BLaER1 (cell line): ENCODE measurements at regions not wholly inside any gene's neighbourhood (a gene's known extent, or its start where the extent isn't known, plus 50 kb on each side); places are given as distances from the start of the nearest gene placed in this dataset.

Experiments
- H3K27ac ChIP-seq: shearing (Covaris generic); formaldehyde crosslinking; 2 replicates; pipeline ENCODE4 v1.8.1; 2022
- H3K27me3 ChIP-seq: shearing (Covaris generic); formaldehyde crosslinking; 2 replicates; pipeline ENCODE4 v1.8.1; 2022
- H3K36me3 ChIP-seq: shearing (Covaris generic); formaldehyde crosslinking; 2 replicates; pipeline ENCODE4 v1.8.1; 2022
- H3K4me1 ChIP-seq: shearing (Covaris generic); formaldehyde crosslinking; 2 replicates; pipeline ENCODE4 v1.8.1; 2022
- H3K4me2 ChIP-seq: shearing (Covaris generic); formaldehyde crosslinking; 2 replicates; pipeline ENCODE4 v1.8.1; 2022
- H3K4me3 ChIP-seq: shearing (Covaris generic); formaldehyde crosslinking; 2 replicates; pipeline ENCODE4 v1.8.1; 2022
- H3K9ac ChIP-seq: shearing (Covaris generic); formaldehyde crosslinking; 2 replicates; pipeline ENCODE4 v1.8.1; 2022
- H3K9me3 ChIP-seq: shearing (Covaris generic); formaldehyde crosslinking; 2 replicates; pipeline ENCODE4 v1.8.1; 2022
- H4K20me1 ChIP-seq: shearing (Covaris generic); formaldehyde crosslinking; 2 replicates; pipeline ENCODE4 v1.8.1; 2022
- Cebpa-rat ChIP-seq: shearing (Covaris generic); IDR thresholded peaks from 2 replicates; pipeline ENCODE4 v1.8.1; 2022

- H3K36me3 ChIP-seq: no peaks in the 10 kb centered on the region
- no peaks in the 10 kb centered on the region for H4K20me1 ChIP-seq
- H3K4me3 ChIP-seq: no peak overlapping the region
- H3K9ac ChIP-seq: no peak overlapping the region
- TF ChIP-seq Cebpa-rat: no peak
- H3K4me2 ChIP-seq: no peak overlapping the region
- H3K4me1 ChIP-seq: no peaks in the 10 kb centered on the region
- H3K9me3 ChIP-seq: no peaks in the 10 kb centered on the region
- no peak overlapping the region for H3K27ac ChIP-seq
- H3K27me3 ChIP-seq: no peaks in the 10 kb centered on the region
These were observed 942.1 kb upstream of the EPHA7 start for GRCh38 chr6:94361304-94362060.

GRCh38 chr6:94357381-94357980 lies 938.1 kb upstream of the EPHA7 start:
- TF ChIP-seq Cebpa-rat: no peak
- H3K27me3 ChIP-seq: no peaks in the 10 kb centered on the region
- H3K4me1 ChIP-seq: no peaks in the 10 kb centered on the region
- H3K4me2 ChIP-seq: no peak overlapping the region
- H3K4me3 ChIP-seq: no peak overlapping the region
- no peaks in the 10 kb centered on the region for H4K20me1 ChIP-seq
- no peak overlapping the region for H3K27ac ChIP-seq
- no peak overlapping the region for H3K9ac ChIP-seq
- H3K9me3 ChIP-seq: no peaks in the 10 kb centered on the region
- no peaks in the 10 kb centered on the region for H3K36me3 ChIP-seq

GRCh38 chr6:94350833-94351232 lies 931.5 kb upstream of the EPHA7 start:
- H3K27me3 ChIP-seq: no peaks in the 10 kb centered on the region
- no peaks in the 10 kb centered on the region for H3K9me3 ChIP-seq
- H3K4me2 ChIP-seq: no peak overlapping the region
- no peak for TF ChIP-seq Cebpa-rat
- H3K9ac ChIP-seq: no peak overlapping the region
- H4K20me1 ChIP-seq: no peaks in the 10 kb centered on the region
- H3K27ac ChIP-seq: no peak overlapping the region
- no peaks in the 10 kb centered on the region for H3K4me1 ChIP-seq
- no peaks in the 10 kb centered on the region for H3K36me3 ChIP-seq
- no peak overlapping the region for H3K4me3 ChIP-seq

GRCh38 chr6:94349227-94349626 lies 929.9 kb upstream of the EPHA7 start:
- Histone ChIP-seq H3K27ac (no peak overlapping the region), H3K27me3 (no peaks in the 10 kb centered on the region), H3K4me2 (no peak overlapping the region), H4K20me1 (no peaks in the 10 kb centered on the region), H3K4me3 (no peak overlapping the region), H3K9ac (no peak overlapping the region), H3K4me1 (no peaks in the 10 kb centered on the region), H3K9me3 (no peaks in the 10 kb centered on the region), H3K36me3 (no peaks in the 10 kb centered on the region)
- TF ChIP-seq Cebpa-rat: no peak

GRCh38 chr6:94344866-94345265 lies 925.5 kb upstream of the EPHA7 start:
- TF ChIP-seq Cebpa-rat: no peak
- no peak overlapping the region for H3K4me3 ChIP-seq

GRCh38 chr6:94341173-94341572 lies 921.8 kb upstream of the EPHA7 start:
- Histone ChIP-seq H3K9me3 (no peaks in the 10 kb centered on the region), H3K4me2 (no peak overlapping the region), H3K4me3 (no peak overlapping the region), H3K4me1 (no peaks in the 10 kb centered on the region), H3K27ac (no peak overlapping the region), H3K9ac (no peak overlapping the region), H3K27me3 (no peaks in the 10 kb centered on the region), H4K20me1 (no peaks in the 10 kb centered on the region), H3K36me3 (no peaks in the 10 kb centered on the region)
- TF ChIP-seq Cebpa-rat: no peak

More at GRCh38 chr6:94344866-94345265, 925.5 kb upstream of the EPHA7 start:
- Histone ChIP-seq H3K4me2 (no peak overlapping the region), H4K20me1 (no peaks in the 10 kb centered on the region), H3K4me1 (no peaks in the 10 kb centered on the region), H3K36me3 (no peaks in the 10 kb centered on the region), H3K27ac (no peak overlapping the region), H3K9me3 (no peaks in the 10 kb centered on the region), H3K9ac (no peak overlapping the region), H3K27me3 (no peaks in the 10 kb centered on the region)

- Histone ChIP-seq H3K4me1 (no peaks in the 10 kb centered on the region), H3K4me2 (no peak overlapping the region), H3K27ac (no peak overlapping the region), H3K27me3 (no peaks in the 10 kb centered on the region), H3K36me3 (no peaks in the 10 kb centered on the region), H3K9ac (no peak overlapping the region), H3K9me3 (no peaks in the 10 kb centered on the region), H4K20me1 (no peaks in the 10 kb centered on the region), H3K4me3 (no peak overlapping the region)
- TF ChIP-seq Cebpa-rat: no peak
These were observed 904.5 kb upstream of the EPHA7 start for GRCh38 chr6:94323853-94324252.

GRCh38 chr6:94300424-94301144 lies 881.2 kb upstream of the EPHA7 start:
- H3K4me2 ChIP-seq: no peak overlapping the region
- H3K9me3 ChIP-seq: no peaks in the 10 kb centered on the region
- H3K4me1 ChIP-seq: no peaks in the 10 kb centered on the region
- no peaks in the 10 kb centered on the region for H4K20me1 ChIP-seq
- H3K27ac ChIP-seq: no peak overlapping the region
- no peak overlapping the region for H3K9ac ChIP-seq
- H3K4me3 ChIP-seq: no peak overlapping the region
- H3K36me3 ChIP-seq: no peaks in the 10 kb centered on the region
- no peak for TF ChIP-seq Cebpa-rat
- no peaks in the 10 kb centered on the region for H3K27me3 ChIP-seq

- no peak for TF ChIP-seq Cebpa-rat
- Histone ChIP-seq H3K9ac (no peak overlapping the region), H3K9me3 (no peaks in the 10 kb centered on the region), H3K4me3 (no peak overlapping the region), H3K4me1 (no peaks in the 10 kb centered on the region), H3K36me3 (no peaks in the 10 kb centered on the region), H4K20me1 (no peaks in the 10 kb centered on the region), H3K27ac (no peak overlapping the region), H3K27me3 (no peaks in the 10 kb centered on the region), H3K4me2 (no peak overlapping the region)
These were observed 869.8 kb upstream of the EPHA7 start for GRCh38 chr6:94289131-94289530.

GRCh38 chr6:94278146-94278545 lies 858.8 kb upstream of the EPHA7 start:
- Histone ChIP-seq H3K4me1 (no peaks in the 10 kb centered on the region), H3K27me3 (no peaks in the 10 kb centered on the region), H3K4me3 (no peak overlapping the region), H3K4me2 (no peak overlapping the region), H3K36me3 (no peaks in the 10 kb centered on the region), H3K27ac (no peak overlapping the region), H4K20me1 (no peaks in the 10 kb centered on the region), H3K9me3 (no peaks in the 10 kb centered on the region), H3K9ac (no peak overlapping the region)
- no peak for TF ChIP-seq Cebpa-rat
